GM19351 (cell line): ENCODE measurements at regions not wholly inside any gene's neighbourhood (a gene's known extent, or its start where the extent isn't known, plus 50 kb on each side); places are given as distances from the start of the nearest gene placed in this dataset.
"Not testable (repeated sequence)": the region's sequence is repeated elsewhere in the genome, so short reads cannot be mapped to it uniquely, and the experiment has no call there.

Experiments
- ATAC-seq: cut with Tn5 transposase; IDR thresholded peaks from one replicate; pipeline ENCODE4 v1.9.1; 2021; ENCODE audit warnings: mild to moderate bottlenecking, moderate library complexity; ENCODE audit not compliant: unreplicated experiment

DNA sequence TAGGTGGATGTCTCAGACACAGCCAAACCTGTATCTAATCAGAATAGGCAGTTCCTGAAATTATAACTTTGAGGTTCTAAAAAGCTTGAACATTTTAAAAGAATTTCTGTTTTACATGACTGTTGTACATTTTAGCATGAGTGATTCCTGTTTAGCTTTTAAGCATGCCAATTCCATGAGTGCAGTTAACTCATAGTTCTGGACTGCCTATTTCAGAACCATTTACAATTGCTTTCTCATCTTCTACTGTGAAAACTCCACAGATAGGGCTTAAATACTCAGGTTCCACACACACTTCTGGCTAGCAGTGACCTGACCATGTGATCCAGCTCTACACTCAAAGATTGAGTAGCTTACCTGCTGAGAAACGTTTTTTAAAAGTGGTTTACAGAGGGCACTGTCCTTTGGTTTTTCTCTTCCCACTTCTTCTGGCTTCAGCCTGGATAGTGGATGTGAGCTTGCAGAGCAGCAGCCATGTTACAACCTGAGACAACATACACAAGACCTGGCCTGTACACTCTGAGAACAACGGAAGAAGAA is 280.8 kb downstream of the ANKRD50 start:
- no peak for ATAC-seq

DNA sequence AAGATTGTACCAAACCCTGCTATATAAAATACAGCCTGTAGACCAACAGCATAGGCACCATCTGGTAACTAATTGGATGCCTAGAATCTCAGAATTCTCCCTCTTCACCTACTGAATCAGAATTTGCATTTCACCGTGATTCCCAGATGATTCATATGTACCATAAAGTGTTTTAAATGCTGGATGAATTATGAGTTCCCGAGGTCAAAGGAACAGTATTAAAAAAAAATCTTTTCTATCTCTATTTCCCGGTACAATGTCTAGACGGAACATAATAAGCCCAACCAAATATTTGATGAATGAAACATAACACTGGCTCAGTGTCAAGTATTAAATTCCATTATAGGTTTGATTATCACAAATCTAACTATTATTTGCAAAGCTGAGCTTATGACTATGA is 280.0 kb downstream of the ANKRD50 start:
- ATAC-seq: no peak

DNA sequence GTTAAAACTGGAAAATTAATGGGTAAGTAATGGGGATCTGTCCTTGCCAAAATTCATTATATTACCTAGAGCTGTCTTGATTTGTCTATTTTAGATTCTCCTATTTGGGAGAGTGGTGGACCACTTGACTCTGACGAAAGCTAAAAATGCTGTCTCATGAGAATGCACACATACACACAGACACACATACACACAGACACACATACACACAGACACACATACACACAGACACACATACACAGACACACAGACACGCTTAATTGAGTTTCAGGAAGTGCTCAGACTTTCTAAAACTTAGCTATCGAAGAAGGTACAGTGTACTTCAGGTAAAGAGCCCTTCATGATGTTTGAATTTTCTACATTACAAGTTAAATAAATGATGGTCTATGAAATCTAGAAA is 279.5 kb downstream of the ANKRD50 start:
- no peak for ATAC-seq

DNA sequence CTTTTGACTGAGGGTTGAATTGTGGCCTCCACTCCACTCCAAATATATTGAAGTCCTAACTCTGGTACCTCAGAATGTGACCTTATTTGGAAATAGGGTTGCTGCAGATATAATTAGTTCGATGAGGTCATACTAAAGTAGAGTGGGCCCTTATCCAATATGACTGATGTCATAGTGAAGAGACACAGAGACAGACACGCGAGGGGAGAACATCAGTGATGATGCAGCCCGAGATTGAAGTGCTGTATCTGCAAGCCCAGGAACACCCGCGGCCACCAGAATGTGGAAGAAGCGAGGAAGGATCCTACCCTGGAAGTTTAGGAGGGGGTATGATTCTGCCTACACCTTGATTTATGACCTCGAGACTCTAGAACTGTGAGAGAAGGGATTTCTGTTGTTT is 279.0 kb downstream of the ANKRD50 start:
- ATAC-seq: no peak

DNA sequence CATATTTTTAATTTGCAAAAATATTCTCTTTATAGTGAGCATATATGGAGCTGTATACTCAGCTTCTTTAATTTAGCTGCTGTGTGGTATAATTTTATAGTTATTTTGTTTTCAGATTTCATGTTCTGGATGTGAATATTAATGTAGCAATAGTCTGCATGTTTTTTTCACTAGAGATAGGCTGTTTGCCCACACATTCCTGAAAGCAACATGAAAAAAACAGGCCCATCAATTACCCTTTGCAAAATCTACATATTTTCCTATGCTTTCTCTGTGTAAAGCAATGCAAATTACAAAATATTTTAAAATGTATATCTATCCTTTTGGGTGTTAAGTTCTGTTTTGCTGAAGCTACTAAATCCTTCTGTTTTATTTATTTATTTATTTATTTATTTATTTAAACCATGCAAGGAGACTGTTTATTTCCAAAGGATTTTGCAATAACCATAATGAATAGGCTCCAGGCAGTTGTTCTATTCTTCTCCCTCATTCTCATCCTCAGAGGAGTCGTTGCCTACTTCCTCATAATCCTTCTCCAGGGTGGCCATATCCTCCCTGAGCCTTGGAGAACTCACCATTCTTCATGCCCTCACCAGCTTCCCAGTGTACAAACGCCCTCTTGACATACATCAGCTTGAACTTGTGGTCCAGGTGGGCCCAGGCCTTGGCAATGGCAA is 277.1 kb downstream of the ANKRD50 start:
- ATAC-seq: no peak

DNA sequence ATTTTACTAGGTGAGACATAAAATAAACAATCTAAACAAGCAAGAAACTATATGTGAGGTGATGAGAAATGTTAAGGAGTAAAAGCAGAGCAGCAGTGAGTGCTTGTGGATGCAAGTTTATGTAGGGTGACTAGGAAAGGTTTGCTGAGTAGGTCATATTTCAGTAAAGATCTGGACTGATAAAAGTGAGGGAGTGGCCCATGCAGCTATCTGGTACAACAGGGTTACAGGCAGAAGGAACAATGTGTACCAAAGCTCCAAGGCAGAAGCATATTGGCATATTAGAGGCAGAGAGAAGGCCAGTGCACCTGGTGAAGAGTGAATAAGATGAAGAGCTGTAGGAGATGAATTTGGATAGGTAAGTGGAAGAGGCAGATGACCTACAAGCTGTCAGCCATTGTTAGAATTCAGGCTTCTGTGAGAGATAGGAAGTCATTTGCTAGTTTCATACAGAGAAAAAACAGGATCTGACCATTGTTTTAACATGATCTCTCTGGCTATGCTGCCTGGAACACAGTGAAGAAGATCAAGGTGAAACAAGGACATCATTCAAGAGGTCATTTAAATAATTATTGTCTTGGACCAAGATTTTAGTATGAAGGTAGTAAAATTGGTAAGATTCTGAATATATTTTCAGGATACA is 274.6 kb downstream of the ANKRD50 start:
- ATAC-seq: no peak

DNA sequence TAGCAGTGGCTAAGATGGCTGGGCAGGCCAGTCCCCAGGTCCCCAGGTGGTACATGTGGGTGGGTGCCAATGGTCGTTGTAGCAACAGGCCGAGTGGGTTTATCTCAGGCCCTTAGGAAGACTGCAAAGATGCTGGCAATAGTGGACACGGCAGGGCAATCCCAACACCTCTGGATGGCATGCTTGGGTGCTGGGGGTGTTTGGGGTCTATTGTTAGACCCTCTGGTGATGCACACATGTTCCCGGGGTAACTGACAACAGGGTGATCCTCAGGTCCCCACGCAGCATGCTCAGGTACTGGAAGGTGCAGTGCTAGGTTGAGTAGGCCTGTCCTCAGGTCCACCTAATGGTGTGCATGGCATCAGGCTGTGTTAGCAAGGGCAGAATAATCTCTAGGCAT is 267.5 kb downstream of the ANKRD50 start:
- ATAC-seq: no peak

DNA sequence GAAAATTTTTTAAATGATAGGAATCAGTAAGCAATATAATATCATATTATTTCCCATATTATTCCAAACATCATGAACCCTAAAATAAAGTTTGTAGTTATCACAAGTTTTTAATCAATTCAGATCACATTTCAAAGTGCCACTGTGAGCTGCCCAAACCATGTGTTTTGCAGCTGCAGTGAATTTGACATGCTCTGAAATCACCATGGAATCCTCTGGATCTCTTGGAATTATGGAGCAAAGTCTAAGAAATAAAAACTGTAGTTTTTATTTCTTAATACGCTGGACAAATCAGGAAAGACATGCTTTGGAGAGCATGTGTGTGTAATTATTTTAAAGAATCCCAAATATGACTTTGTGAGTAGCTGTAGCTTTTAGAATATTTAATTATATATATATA is 262.7 kb downstream of the ANKRD50 start:
- no peak for ATAC-seq

DNA sequence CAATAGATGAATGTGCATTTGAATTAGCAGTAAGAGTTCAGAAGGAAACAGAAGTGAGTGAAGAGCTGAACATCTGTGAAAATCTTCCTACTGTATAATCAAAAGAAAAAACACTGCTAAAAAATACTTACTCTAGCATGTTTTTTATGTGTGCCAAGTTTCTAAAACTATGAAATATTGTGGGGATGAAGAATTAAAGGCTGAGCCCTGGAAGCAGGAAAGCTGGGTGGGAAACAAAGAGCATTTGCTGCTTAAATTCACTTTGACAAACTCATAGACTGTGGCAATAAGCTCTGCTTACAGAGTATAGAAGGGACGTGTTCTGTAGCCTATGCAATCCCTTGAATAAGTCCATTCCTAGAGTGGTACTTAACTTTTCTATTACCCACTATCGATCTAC is 261.7 kb downstream of the ANKRD50 start:
- ATAC-seq: no peak

DNA sequence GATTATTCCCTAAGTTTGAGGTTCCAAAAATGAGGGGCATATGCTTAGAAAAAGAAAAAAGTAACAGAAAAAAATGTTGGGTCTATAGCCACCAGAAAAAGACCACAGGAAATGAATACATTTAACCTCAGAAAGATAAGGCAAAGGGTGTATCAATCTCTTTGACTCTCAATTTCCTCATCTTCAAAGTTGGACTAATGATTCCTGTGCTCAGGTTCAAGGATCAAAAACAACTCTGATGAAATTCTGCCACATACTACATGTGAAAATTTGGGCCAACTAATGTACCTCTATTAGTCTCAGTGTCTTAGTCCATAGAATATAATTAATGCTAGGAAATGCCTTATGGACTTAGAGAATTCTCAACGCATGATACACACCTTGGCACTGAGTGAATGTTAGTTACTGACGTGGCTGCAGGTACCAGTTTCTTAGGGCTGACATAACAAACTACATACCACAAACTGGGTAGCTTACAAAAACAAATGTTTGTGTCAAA is 257.7 kb downstream of the ANKRD50 start:
- no peak for ATAC-seq

DNA sequence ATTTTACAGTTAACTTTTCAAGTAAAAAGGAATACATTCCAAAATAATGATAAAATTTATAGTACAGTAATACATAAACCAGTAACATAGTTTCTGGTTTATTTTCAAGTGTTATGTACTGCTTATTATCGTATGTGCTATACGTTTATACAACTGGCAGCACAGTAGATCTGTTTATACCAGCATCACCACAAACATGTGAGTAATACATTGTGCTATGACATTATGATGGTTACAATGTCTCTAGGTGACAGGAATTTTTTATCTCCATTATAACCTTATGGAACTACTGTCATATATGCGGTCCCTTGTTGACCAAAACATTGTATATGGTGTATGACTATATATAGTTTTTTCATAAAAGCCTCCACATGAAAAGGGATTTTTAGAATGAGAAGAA is 256.9 kb downstream of the ANKRD50 start:
- ATAC-seq: no peak

DNA sequence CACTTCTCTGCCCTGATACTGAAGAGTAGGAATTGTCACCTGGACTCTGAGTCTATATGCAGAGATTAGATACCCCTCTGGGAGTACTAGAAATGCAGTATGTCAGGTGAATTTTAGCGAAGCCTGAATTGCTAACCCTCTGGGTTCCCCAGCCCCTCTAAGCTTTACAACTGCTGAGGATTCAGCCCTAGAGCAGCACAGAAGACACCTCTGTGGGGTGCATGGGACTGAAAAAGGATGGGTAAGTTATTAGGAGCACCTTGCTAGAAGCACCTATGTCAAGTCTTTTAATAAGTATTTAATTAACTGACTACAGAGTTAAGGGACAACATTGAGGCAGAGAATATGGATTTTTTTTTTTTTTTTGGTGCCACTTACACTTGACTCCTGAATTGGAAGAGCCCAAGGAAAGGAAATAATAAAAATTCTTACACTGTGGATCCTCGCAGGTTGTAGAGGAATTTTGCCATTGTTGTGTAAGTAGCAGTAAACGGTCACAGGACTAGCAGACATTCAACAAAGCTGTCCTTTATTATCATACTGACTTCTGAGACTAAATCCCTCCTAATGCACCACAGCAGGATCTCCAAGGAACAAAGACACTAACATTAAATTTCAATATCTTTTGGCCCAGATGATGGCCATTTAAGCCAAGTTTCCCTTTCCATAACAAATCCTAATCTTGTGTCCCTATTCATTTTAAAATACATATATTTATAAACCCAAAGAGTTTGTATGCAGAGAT is 253.2 kb downstream of the ANKRD50 start:
- ATAC-seq: no peak

DNA sequence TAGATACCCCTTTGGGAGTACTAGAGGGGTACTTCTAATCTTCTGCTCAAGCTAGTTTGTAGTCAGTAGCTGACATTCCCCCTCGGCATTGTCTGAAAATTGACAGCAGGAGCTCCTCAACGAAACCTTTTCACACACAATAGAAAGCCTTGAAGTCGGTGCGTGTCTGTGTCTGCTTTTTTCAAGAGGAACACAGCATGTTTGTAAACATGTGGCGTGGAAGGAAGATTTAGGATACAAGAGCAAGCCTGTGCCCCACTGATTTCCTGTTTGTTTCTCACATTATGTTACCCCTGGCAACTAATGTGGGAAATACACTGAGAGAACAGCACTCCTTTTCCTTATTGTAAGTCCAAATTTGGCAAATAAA is 252.6 kb downstream of the ANKRD50 start:
- ATAC-seq: no peak

DNA sequence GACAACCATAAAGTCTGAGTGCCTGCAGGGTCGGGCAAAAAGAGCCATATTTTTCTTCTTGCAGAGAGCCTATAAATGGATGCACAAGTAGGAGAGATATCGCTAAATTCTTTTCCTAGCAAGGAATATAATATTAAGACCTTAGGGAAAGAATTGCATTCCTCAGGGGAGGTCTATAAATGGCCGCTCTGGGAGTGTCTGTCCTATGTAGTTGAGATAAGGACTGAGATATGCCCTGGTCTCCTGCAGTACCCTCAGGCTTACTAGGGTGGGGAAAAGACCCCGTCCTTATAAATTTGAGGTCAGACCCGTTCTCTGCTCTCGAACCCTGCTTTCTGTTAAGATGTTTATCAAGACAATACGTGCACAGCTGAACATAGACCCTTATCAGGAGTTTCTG is 250.9 kb downstream of the ANKRD50 start:
- not testable (repeated sequence) for ATAC-seq

DNA sequence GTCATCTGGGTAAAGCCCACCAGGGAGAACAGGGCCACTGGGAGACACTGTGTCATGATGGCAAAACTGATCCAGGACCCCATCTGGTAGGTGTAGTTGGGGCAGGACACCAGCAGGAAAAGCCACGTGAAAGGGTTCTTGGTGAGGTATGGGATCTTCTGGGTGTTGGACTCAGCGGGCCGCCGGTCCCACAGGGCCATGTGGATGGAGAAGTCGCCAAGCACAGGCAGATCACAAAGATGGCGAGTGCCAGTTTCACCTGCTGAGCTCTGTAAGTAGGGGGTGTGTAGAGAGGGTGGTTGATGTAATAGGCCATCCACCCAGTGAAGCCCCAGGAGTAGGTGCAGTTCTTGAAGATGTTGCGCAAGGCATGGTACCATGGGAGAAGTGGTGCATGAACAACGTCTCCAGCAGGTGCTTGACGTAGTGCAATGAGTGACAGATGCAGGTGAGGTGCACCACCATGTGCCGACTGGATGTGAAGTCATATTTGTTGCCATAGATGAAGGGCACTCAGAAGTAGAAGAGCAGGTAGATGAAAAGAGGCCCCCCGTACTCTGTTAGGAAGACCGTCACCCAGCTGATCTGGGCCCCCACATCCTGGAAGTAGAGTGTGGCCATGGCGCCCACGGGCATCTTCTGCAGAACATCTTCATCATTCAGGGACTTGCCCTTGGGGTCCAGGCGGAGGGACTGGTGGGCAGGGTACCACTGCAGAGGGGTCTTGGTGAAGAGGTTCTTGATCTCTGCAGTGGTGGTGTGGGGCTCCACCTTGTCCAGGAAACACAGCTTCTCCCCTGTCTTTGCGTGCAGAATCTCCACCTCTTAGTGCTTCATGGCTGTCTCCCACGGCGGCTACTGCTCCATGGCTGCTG is 249.3 kb downstream of the ANKRD50 start:
- ATAC-seq: no peak

DNA sequence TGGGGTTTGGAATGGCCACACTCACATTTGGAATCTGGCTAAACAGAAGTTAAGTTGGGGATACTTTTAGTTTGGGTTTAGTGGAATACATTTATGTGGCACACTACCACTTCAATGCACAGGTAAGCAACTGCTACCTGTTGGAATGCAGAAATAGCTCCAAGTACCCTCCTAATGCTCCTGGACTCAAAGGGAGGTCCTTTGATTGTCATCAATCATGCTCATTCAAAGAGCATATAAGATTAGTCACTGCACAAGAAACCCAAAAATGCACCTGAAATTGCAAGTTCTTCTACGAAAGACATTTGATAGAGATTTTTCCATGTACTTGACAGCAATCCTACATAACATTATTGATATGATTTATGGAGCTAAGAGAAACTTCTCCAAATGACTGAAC is 247.7 kb downstream of the ANKRD50 start:
- no peak for ATAC-seq

DNA sequence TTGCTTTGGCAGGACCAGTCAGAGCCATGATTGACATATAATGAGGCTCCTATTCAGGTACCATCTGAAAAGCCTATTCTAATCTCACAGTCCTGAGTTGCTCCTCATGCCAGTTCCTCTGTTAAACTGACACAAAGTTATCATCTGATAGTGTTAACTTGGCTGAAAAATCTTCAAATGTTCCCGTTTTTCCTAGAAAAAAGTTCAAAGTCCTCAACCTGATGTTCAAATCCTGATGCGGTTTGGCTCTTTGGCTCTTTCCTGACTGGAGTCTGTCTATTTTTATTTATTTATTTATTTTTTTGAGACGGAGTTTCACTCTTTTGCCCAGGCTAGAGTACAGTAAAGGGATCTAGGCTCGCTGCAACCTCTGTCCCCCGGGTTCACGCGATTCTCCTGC is 244.2 kb downstream of the ANKRD50 start:
- no peak for ATAC-seq

DNA sequence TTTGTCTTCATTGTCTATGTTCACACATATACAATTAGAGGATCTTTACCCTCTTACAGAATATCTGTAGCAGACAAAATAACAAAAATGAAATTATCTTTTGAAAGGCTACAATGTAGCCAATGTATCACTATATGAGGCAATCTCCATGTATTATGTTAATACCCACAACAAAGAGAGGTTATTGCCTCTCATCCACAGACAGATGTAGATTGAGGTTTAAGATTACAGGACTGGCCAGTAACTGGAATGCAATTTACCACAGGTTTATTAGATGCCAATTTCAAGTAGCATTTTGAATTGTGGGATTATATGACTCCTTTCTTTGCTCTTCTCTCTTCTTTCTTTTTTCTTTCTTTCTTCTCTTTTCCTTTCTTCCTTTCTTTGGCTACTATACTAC is 242.6 kb downstream of the ANKRD50 start:
- ATAC-seq: no peak

DNA sequence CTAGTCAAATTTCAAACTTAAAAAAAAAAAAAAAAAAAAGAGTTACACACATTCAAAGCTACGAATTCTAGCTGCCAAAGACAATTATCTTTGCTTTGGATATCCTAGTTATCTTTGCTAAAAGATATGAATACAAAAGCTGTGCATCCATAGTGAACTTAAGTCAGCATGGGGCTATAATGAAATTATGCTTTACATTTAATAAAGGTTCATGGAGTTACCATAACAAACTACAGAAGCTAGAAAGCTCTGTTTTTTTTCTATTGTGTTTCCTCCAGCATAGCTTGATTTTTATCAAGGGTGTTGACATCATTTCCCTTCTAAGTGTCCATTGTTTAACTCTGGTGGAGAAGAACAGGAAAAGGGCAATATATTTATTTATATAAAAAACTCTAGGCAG is 234.1 kb downstream of the ANKRD50 start:
- ATAC-seq: no peak

DNA sequence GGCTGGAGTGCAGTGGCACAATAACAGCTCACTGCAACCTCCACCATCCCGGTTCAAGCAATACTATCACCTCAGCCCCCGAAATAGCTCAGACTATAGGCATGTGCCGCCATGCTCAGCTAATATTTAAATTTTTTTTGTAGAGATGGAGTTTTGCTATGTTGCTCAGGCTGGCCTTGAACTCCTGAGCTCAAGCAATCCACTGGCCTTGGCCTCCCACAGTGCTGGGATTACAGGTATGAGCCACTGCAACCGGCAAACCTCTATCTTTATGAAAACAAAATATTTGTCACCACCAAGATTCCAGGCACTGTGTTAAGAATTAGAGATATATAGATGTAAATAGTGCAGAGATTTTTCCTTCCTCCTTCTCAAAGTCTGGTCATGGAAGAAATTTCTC is 232.5 kb downstream of the ANKRD50 start:
- no peak for ATAC-seq

DNA sequence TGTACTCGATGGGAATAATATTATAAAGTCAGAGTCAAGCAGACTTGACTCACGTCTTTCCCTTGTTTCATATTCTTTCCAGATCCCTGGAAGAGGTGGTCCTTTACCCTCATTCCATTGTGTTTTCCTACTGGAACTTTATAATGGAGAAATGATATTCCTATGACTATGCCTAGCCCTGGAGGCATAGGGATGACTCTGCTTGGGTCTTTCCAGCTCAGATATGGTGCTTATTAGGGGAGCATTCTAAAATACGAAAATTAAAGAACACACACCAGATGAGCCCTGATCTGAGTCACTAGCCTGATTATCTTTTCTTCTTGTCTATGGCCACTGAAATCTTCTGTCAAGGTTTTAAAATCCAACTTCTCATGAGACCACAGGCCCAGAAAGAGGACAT is 231.4 kb downstream of the ANKRD50 start:
- ATAC-seq: no peak
